Lung (tissue), 11 donors: ENCODE measurements at regions not wholly inside any gene's neighbourhood (a gene's known extent, or its start where the extent isn't known, plus 50 kb on each side); places are given as distances from the start of the nearest gene placed in this dataset.

Experiments used
- ATAC-seq: fragments of 200-7000 bp; cut with Tn5 transposase; one replicate; pipeline ENCODE4 v1.9.1; 2020; ENCODE audit warnings: moderate number of reproducible peaks; ENCODE audit not compliant: insufficient read depth, low FRiP score
- DNase-seq, 3 donors: peaks; one replicate each; pipeline ENCODE4 v3.0.0-alpha.2; 2013 to 2017
- H3K27ac ChIP-seq, 2 donors: one replicate each; pipeline ENCODE4 v1.5.1; 2013; ENCODE audit warnings: mild to moderate bottlenecking in 2 of 2, moderate library complexity in 2 of 2, control low read depth in 1 of 2, inconsistent platforms in 1 of 2, low read depth in 1 of 2, low read length in 1 of 2
- H3K27me3 ChIP-seq, 3 donors: one replicate each; pipeline ENCODE4 v1.5.1; 2013; ENCODE audit warnings: low read length in 2 of 3; ENCODE audit not compliant: control insufficient read depth in 3 of 3, insufficient read depth in 3 of 3
- H3K36me3 ChIP-seq, 4 donors: one replicate each; pipeline ENCODE4 v1.5.1; 2013; ENCODE audit warnings: low read length in 4 of 4, mild to moderate bottlenecking in 1 of 4, moderate library complexity in 1 of 4; ENCODE audit not compliant: control insufficient read depth in 4 of 4, insufficient read depth in 4 of 4
- H3K4me1 ChIP-seq, 5 donors: one replicate each; pipeline ENCODE4 v1.5.1; 2013; ENCODE audit warnings: low read length in 5 of 5, mild to moderate bottlenecking in 2 of 5, moderate library complexity in 1 of 5; ENCODE audit not compliant: control insufficient read depth in 5 of 5, insufficient read depth in 5 of 5
- H3K4me3 ChIP-seq: one replicate; pipeline ENCODE4 v1.5.1; 2013; ENCODE audit warnings: mild to moderate bottlenecking, control low read depth, moderate library complexity
- H3K9ac ChIP-seq, 2 donors: one replicate each; pipeline ENCODE4 v1.5.1; 2013; ENCODE audit warnings: low read length in 2 of 2, control low read depth in 1 of 2; ENCODE audit not compliant: insufficient read depth in 1 of 2
- H3K9me3 ChIP-seq, 4 donors: one replicate each; pipeline ENCODE4 v1.5.1; 2013; ENCODE audit warnings: low read length in 3 of 4, mild to moderate bottlenecking in 1 of 4, moderate library complexity in 1 of 4; ENCODE audit not compliant: control insufficient read depth in 4 of 4, insufficient read depth in 3 of 4
- CTCF ChIP-seq: IDR thresholded peaks from 2 replicates; pipeline ENCODE4 v1.5.1; 2012; ENCODE audit warnings: mild to moderate bottlenecking; ENCODE audit errors: control extremely low read depth, extremely low read depth
- WGBS, 2 donors: extraction: QIAGEN DNeasy Blood & Tissue Kit; methylation state at CpG; one replicate each; pipeline ENCODE4 v1.1.7; 2013; 5-methylcytosine and 5-hydroxymethylcytosine counted together
- donor health status: control.
- donor health status: control.
- donor health status: Bipolar disorder and iron deficiency.
- donor health status: healthy.
- donor health status: DM: yes; HTN: yes; CAD: no.

- H3K9me3 ChIP-seq = no peaks in the 10 kb centered on the region
- peaks cover 0 to 16% (median 3%) of the 10 kb centered on the region in 5 donors for H3K4me1 ChIP-seq
- H3K27ac ChIP-seq = no peak overlapping the region
- H3K9ac ChIP-seq = no peak overlapping the region
- H3K4me3 ChIP-seq = no peak overlapping the region
- WGBS, 2 donors = 84 to 91% methylated on average over 4 of the region's 4 CpGs
- H3K36me3 ChIP-seq = no peaks in the 10 kb centered on the region
- DNase-seq = peak in 1 of 3 donors; percentile 36
- no peak for ATAC-seq
- H3K27me3 ChIP-seq = no peaks in the 10 kb centered on the region
- no peak for TF ChIP-seq CTCF
These were observed 65.6 kb upstream of the CFAP161 start for GRCh38 chr15:81068516-81068915.

- Histone ChIP-seq H3K4me1 (peaks cover 0 to 10% (median 3%) of the 10 kb centered on the region in 5 donors), H3K4me3 (no peak overlapping the region), H3K9me3 (no peaks in the 10 kb centered on the region), H3K9ac (no peak overlapping the region), H3K27me3 (no peaks in the 10 kb centered on the region), H3K36me3 (no peaks in the 10 kb centered on the region), H3K27ac (no peak overlapping the region)
- DNase-seq (no peak), ATAC-seq (no peak)
- 70 to 74% methylated on average over 5 of the region's 5 CpGs for WGBS, 2 donors
- TF ChIP-seq CTCF = no peak
These were observed 64.7 kb upstream of the CFAP161 start for GRCh38 chr15:81069356-81069755.

DNA sequence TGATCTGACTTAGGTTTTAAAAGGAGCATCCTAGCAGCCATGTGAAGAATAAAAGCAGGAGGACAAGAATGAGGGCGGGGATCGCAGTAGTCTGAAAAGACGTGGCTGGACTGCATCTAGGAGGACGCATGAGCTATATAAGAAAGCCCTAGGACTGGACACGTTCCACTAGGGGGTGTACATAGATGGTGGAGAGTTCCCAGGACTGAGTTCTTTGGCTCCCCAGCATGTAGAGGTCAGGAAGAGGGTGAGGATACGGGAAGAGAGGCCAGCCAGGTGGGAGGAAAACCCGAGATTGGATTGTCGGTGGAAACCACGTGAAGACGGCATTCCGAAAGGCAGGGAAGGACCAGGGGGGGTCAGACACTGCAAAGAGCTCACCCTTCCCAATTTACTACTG, 64.2 kb upstream of the CFAP161 start:
- no peak for ATAC-seq
- Histone ChIP-seq H3K27ac (no peak overlapping the region), H3K4me3 (no peak overlapping the region), H3K9ac (no peak overlapping the region), H3K4me1 (peaks cover 0 to 10% (median 4%) of the 10 kb centered on the region in 5 donors), H3K36me3 (no peaks in the 10 kb centered on the region), H3K9me3 (no peaks in the 10 kb centered on the region), H3K27me3 (no peaks in the 10 kb centered on the region)
- DNase-seq = peak in 1 of 3 donors; percentile 15
- 84 to 90% methylated on average over 11 of the region's 11 CpGs for WGBS, 2 donors
- no peak for TF ChIP-seq CTCF

GRCh38 chr15:81071120-81071519, 63.0 kb upstream of the CFAP161 start:
- DNase-seq = peak in 2 of 3 donors; percentile 41 to 57
- H3K4me3 ChIP-seq = no peak overlapping the region
- H3K4me1 ChIP-seq = peaks cover 0 to 10% (median 4%) of the 10 kb centered on the region in 5 donors
- H3K36me3 ChIP-seq = no peaks in the 10 kb centered on the region
- 78 to 86% methylated on average over 1 of the region's 1 CpG for WGBS, 2 donors
- TF ChIP-seq CTCF = no peak
- no peak overlapping the region for H3K9ac ChIP-seq
- no peaks in the 10 kb centered on the region for H3K9me3 ChIP-seq
- H3K27me3 ChIP-seq = no peaks in the 10 kb centered on the region
- H3K27ac ChIP-seq = no peak overlapping the region
- ATAC-seq = no peak
